GM12891 (cell line): ENCODE measurements at regions not wholly inside any gene's neighbourhood (a gene's known extent, or its start where the extent isn't known, plus 50 kb on each side); places are given as distances from the start of the nearest gene placed in this dataset.

Experiments
- PAX5 ChIP-seq: IDR thresholded peaks from 2 replicates; pipeline ENCODE4 v1.6.1; 2011; ENCODE audit warnings: low read length, moderate library complexity, mild to moderate bottlenecking; ENCODE audit not compliant: insufficient read depth, severe bottlenecking
- POLR2A ChIP-seq: IDR thresholded peaks from 2 replicates; pipeline ENCODE4 v1.6.1; 2011; ENCODE audit warnings: low read depth, low read length, control low read depth
- POLR2AphosphoS5 ChIP-seq: IDR thresholded peaks from 2 replicates; pipeline ENCODE4 v1.6.1; 2011; ENCODE audit warnings: low read depth, low read length, control low read depth
- POU2F2 ChIP-seq: IDR thresholded peaks from 2 replicates; pipeline ENCODE4 v1.6.1; 2011; ENCODE audit warnings: low read depth, mild to moderate bottlenecking, control low read depth, low read length, moderate library complexity
- SPI1 ChIP-seq: IDR thresholded peaks from 2 replicates; pipeline ENCODE4 v1.6.1; 2011; ENCODE audit warnings: low read depth, low read length, control low read depth
- TAF1 ChIP-seq: IDR thresholded peaks from 2 replicates; pipeline ENCODE4 v1.6.1; 2011; ENCODE audit warnings: low read depth, low read length, control low read depth

DNA sequence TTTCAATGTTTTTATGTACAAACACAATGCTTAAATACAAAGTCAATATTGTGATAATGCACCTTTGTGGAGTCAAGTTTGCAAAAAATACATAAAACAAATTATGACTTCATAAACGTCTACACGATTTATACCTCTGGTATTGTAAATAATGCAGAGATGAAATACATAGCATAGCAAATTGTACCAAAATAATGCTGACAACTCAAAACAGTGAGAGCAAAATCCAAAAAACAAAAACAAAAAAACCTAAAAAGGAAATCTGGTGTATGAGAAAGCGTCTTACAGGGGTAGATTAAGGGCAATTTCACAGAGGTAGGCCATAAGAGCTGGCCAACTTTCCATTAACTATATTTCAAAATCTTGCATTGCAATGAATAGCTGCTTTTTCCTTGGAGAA is 161.5 kb upstream of the LRRC7 start:
- TF ChIP-seq POLR2A, result no peak
- no peak for TF ChIP-seq TAF1
- no peak for TF ChIP-seq POU2F2
- TF ChIP-seq POLR2AphosphoS5, result no peak
- TF ChIP-seq PAX5, result no peak
- no peak for TF ChIP-seq SPI1
